ENCODE measurements at regions not wholly inside any gene's neighbourhood (a gene's known extent, or its start where the extent isn't known, plus 50 kb on each side); places are given as distances from the start of the nearest gene placed in this dataset.
A peak's percentile ranks its signal among the peaks of the same experiment; 100 is the strongest.

- no peak overlapping the region for H3K4me3 Mint-ChIP-seq (ENCODE audit: unreplicated experiment)
- TF ChIP-seq CTCF (IDR thresholded peaks at IDR 0.05; ENCODE audit: insufficient read depth, low read depth, low read length) (no peak), EZH2 (IDR thresholded peaks at IDR 0.05; ENCODE audit: insufficient read depth, low read length) (no peak)
- H3K4me3 ChIP-seq (ENCODE audit: insufficient read depth, low read depth, low read length) = no peak overlapping the region
- no peaks in the 10 kb centered on the region for H3K79me2 ChIP-seq (ENCODE audit: insufficient read depth, low read length)
- H3K4me1 Mint-ChIP-seq (ENCODE audit: low read depth, unreplicated experiment) = no peaks in the 10 kb centered on the region
- no peak overlapping the region for H3K9ac ChIP-seq (ENCODE audit: low read length)
- FAIRE-seq (no peak), DNase-seq (ENCODE audit: low read depth) (no peak)
- no peaks in the 10 kb centered on the region for H3K9me3 Mint-ChIP-seq (ENCODE audit: unreplicated experiment)
- H3K36me3 ChIP-seq (ENCODE audit: insufficient read depth, low read length) = no peaks in the 10 kb centered on the region
- no peaks in the 10 kb centered on the region for H3K36me3 Mint-ChIP-seq (ENCODE audit: low read depth, unreplicated experiment)
- no peaks in the 10 kb centered on the region for H3K9me3 ChIP-seq (ENCODE audit: insufficient read depth, low read depth, low read length)
- peaks cover under 1% of the 10 kb centered on the region for H3K27me3 Mint-ChIP-seq (ENCODE audit: low read depth, unreplicated experiment)
- no peak overlapping the region for H2AFZ ChIP-seq (ENCODE audit: low read depth, low read length)
- no peaks in the 10 kb centered on the region for H4K20me1 ChIP-seq (ENCODE audit: insufficient read depth, low read length)
- no peaks in the 10 kb centered on the region for H3K4me1 ChIP-seq (ENCODE audit: insufficient read depth, low read length)
- H3K4me2 ChIP-seq (ENCODE audit: low read length) = no peak overlapping the region
- no peak overlapping the region for H3K27ac ChIP-seq (ENCODE audit: low read depth, low read length)
- no peaks in the 10 kb centered on the region for H3K27me3 ChIP-seq (ENCODE audit: insufficient read depth, low read length)
- H3K27ac Mint-ChIP-seq (ENCODE audit: unreplicated experiment) = no peak overlapping the region
Measured at GRCh38 chr2:198749364-198749763, 708.4 kb downstream of the SATB2 start.

DNA sequence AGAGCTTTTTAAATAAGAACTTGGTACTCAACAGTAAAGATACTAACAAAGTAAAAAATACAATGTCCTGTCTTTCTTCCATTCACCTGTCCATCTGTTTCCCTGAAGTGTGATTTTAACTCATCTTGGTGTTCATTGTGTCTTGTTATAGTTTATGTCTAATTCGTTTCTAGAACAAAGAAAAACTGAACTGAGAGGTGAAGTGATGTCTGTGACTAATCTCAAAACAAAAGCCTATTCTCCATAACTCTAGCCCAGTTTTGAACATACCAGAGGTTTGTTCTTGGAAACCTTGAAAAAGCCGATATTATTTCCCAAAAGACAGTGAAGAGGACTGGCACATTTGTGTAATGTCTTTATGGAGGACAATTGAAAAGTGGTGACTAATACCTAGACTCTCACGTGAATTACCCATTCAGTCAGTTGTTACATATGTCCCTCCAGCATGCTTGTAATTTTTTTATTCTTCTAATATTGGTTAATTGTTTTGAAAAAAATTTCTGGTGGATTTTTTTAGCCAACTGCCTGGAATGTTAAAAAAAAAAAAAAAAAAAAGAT lies 725.8 kb downstream of the SATB2 start:
- DNase-seq (ENCODE audit: low read depth) (peak; percentile 25), FAIRE-seq (no peak)
- Histone ChIP-seq H2AFZ (ENCODE audit: low read depth, low read length) (no peak overlapping the region), H3K36me3 (ENCODE audit: insufficient read depth, low read length) (no peaks in the 10 kb centered on the region), H3K4me1 (ENCODE audit: insufficient read depth, low read length) (no peaks in the 10 kb centered on the region), H3K27me3 (ENCODE audit: insufficient read depth, low read length) (no peaks in the 10 kb centered on the region), H3K79me2 (ENCODE audit: insufficient read depth, low read length) (no peaks in the 10 kb centered on the region), H3K9me3 (ENCODE audit: insufficient read depth, low read depth, low read length) (no peaks in the 10 kb centered on the region), H3K9ac (ENCODE audit: low read length) (no peak overlapping the region), H3K4me2 (ENCODE audit: low read length) (no peak overlapping the region), H3K4me3 (ENCODE audit: insufficient read depth, low read depth, low read length) (no peak overlapping the region), H3K27ac (ENCODE audit: low read depth, low read length) (no peak overlapping the region), H4K20me1 (ENCODE audit: insufficient read depth, low read length) (no peaks in the 10 kb centered on the region)
- Mint-ChIP-seq H3K4me1 (ENCODE audit: low read depth, unreplicated experiment) (no peaks in the 10 kb centered on the region), H3K36me3 (ENCODE audit: low read depth, unreplicated experiment) (no peaks in the 10 kb centered on the region), H3K27ac (ENCODE audit: unreplicated experiment) (no peak overlapping the region), H3K27me3 (ENCODE audit: low read depth, unreplicated experiment) (no peaks in the 10 kb centered on the region), H3K4me3 (ENCODE audit: unreplicated experiment) (no peak overlapping the region), H3K9me3 (ENCODE audit: unreplicated experiment) (no peaks in the 10 kb centered on the region)
- no peak for TF ChIP-seq CTCF (IDR thresholded peaks at IDR 0.05; ENCODE audit: insufficient read depth, low read depth, low read length)
- no peak for TF ChIP-seq EZH2 (IDR thresholded peaks at IDR 0.05; ENCODE audit: insufficient read depth, low read length)

- no peaks in the 10 kb centered on the region for H3K36me3 Mint-ChIP-seq (ENCODE audit: low read depth, unreplicated experiment)
Measured at GRCh38 chr2:198720266-198720665, 737.5 kb downstream of the SATB2 start.

More at GRCh38 chr2:198720266-198720665, 737.5 kb downstream of the SATB2 start:
- no peak overlapping the region for H3K27ac ChIP-seq (ENCODE audit: low read depth, low read length)
- no peaks in the 10 kb centered on the region for H3K4me1 Mint-ChIP-seq (ENCODE audit: low read depth, unreplicated experiment)
- H3K9me3 ChIP-seq (ENCODE audit: insufficient read depth, low read depth, low read length) = no peaks in the 10 kb centered on the region
- DNase-seq (ENCODE audit: low read depth) (no peak), FAIRE-seq (no peak)
- H3K4me3 Mint-ChIP-seq (ENCODE audit: unreplicated experiment) = no peak overlapping the region
- H3K27me3 ChIP-seq (ENCODE audit: insufficient read depth, low read length) = no peaks in the 10 kb centered on the region
- H4K20me1 ChIP-seq (ENCODE audit: insufficient read depth, low read length) = no peaks in the 10 kb centered on the region
- no peaks in the 10 kb centered on the region for H3K4me1 ChIP-seq (ENCODE audit: insufficient read depth, low read length)
- H3K27me3 Mint-ChIP-seq (ENCODE audit: low read depth, unreplicated experiment) = peaks cover 4% of the 10 kb centered on the region
- H3K9me3 Mint-ChIP-seq (ENCODE audit: unreplicated experiment) = no peaks in the 10 kb centered on the region
- TF ChIP-seq EZH2 (IDR thresholded peaks at IDR 0.05; ENCODE audit: insufficient read depth, low read length) = no peak
- TF ChIP-seq CTCF (IDR thresholded peaks at IDR 0.05; ENCODE audit: insufficient read depth, low read depth, low read length) = no peak
- no peak overlapping the region for H3K9ac ChIP-seq (ENCODE audit: low read length)
- H3K27ac Mint-ChIP-seq (ENCODE audit: unreplicated experiment) = no peak overlapping the region
- H3K36me3 ChIP-seq (ENCODE audit: insufficient read depth, low read length) = no peaks in the 10 kb centered on the region
- no peaks in the 10 kb centered on the region for H3K79me2 ChIP-seq (ENCODE audit: insufficient read depth, low read length)
- H2AFZ ChIP-seq (ENCODE audit: low read depth, low read length) = no peak overlapping the region
- H3K4me2 ChIP-seq (ENCODE audit: low read length) = no peak overlapping the region
- H3K4me3 ChIP-seq (ENCODE audit: insufficient read depth, low read depth, low read length) = no peak overlapping the region
